Stimulated activated CD8-positive, alpha-beta memory T cell treated with anti-CD3 and anti-CD28 coated beads, Interleukin-15, amount 100 ng/mL, for 48 hours (primary cell): ENCODE measurements at regions not wholly inside any gene's neighbourhood (a gene's known extent, or its start where the extent isn't known, plus 50 kb on each side); places are given as distances from the start of the nearest gene placed in this dataset.
"Not testable (repeated sequence)": the region's sequence is repeated elsewhere in the genome, so short reads cannot be mapped to it uniquely, and the experiment has no call there.

Source experiments
- DNase-seq, 2 donors: peaks; one replicate each; pipeline ENCODE4 v3.0.0-alpha.2; 2020; ENCODE audit warnings: low read depth in 2 of 2

DNA sequence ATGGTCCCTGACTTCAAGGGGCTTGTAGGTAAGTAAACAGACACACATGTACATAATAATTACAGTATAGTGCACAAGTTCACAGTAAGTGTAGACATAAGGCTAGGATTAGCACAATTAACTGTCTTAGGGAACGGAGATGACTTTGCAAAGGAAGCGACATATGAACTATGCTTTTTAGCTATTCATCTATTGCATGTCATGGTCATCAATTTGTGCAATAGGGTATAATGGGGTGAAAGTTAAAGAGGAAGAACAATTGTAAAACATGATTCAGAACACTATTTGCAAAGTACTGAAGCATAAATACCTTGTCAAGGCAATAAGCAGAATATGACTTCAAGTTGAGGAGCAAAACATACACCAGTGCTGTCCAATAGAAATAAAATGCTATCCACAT lies 112.3 kb upstream of the SLC8A1 start:
- DNase-seq, result no peak

DNA sequence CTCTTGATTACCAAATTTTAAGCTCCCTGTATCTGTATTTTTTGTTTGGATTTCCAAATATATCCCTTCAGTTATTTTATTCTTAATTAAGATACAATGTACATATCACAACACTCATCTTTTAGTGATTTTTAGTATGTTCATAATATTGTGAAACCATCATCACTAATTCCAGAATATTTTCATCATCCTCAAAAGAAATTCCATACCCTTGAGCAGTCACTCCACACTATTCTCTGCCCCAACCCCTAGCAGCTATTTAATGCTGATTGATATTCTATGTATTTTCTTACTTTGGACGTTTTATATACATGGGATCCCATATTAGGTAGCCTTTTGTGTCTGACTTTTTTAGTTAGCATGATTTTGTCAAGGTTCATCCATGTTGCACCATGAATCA lies 127.4 kb upstream of the SLC8A1 start:
- DNase-seq, result no peak

DNA sequence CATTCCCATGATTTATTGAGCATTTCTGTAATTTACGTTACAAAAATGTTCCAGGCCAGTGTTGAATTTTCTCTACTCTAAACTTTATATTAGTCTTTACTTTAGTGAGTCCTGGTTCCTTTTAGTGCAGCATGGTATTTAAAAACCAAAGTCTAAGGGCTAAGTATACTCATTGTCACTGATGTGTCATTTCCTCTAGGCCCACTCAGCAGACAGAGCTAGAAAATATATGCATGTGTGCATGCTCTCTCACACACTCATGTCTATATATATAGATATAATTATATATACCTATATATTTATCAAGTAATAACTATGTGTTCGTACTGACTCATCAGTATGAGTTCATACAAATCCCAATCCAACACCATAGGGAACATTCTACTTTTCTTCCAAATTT lies 132.5 kb upstream of the SLC8A1 start:
- no peak for DNase-seq

DNA sequence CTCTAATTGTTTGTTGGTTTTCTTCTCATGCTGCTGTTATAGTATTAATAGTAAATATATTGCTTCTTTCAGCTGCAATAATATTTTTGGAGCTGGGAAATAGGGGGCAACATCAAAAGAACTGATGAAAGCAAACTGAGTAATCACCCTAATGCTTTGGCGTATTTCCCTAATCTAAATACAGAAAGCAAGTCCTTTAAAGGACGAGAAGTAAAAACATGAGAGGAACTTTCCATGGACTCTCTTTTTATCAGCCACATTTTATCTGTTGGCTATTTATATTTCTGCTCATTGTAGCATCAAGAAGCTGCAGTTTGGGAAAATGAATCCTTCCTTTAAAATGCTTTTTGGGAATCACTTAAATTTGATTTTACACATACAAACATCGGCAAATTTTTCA lies 139.9 kb upstream of the SLC8A1 start:
- DNase-seq, result no peak

DNA sequence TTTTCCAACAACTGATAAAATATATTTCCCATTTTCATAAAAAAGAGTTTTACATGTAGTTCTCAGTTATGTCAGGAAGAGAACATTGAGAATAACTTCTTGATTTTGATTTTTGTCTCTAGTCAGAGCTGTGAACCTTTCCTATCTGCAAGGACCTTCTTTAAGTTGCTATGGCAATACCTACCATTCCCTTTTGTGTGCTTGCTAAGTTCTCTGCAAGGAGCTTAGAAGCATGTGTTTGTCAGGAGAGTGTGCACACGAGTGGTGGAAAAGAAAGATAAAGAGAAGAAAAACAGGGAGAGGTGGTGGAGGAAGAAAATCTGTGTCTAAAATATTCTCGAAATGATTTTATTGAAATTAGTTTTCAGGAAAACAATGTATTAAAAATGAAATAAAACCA lies 140.3 kb upstream of the SLC8A1 start:
- DNase-seq, result no peak

DNA sequence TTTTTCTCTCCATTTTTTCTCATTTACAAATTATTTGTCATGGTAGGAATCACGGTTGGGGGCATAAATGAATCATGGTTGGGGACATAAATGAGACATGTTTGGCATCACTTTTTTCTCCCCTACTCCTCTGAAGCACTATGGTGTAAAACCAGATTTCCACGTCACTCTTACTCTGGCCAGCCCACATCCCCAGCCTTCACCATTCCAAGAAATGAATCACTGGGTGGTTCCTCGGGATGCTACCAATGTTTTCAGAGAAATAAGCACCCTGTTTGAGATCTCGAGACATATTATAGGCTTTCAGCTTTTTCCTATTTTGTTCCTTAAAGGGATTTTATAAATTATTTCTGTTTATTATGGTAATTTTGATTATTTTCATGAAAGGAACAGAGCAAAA lies 155.0 kb upstream of the SLC8A1 start:
- DNase-seq, result no peak

DNA sequence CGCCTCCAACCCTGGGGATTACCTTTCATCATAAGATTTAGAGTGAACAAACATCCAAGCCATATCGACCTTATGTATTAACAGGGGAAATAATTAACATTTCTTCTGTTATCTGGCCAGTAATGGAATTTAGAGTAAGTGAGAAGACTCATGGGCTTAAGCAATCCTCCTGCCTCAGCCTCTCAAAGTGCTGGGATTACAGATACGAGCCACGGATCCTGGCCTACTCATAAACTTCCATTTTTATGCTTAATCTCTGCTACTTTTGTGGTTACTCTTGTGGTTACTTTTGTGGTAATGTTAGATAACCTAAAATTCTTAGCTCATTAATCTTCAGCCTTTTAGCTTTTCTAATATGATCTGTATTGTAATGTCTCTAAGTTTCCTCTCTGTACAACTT lies 159.3 kb upstream of the SLC8A1 start:
- DNase-seq, result no peak

DNA sequence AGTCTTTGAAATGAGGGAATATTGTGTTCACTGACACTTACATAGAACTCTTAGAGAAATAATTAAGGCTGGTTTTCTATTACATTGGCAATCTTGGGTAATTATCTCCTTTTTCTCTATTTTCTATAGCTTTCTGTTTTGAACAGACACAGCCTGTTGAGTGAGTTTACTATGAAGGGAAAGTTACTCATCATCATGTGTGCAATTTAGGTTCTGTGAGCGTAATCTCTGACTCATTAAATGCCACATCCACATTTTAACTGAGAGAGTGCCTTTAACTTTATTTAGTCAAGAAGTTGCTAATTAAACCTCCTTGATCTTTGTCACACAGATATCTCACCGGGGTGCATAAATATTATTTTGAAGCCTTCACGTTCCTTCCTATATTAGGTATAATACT lies 174.0 kb upstream of the SLC8A1 start:
- no peak for DNase-seq

DNA sequence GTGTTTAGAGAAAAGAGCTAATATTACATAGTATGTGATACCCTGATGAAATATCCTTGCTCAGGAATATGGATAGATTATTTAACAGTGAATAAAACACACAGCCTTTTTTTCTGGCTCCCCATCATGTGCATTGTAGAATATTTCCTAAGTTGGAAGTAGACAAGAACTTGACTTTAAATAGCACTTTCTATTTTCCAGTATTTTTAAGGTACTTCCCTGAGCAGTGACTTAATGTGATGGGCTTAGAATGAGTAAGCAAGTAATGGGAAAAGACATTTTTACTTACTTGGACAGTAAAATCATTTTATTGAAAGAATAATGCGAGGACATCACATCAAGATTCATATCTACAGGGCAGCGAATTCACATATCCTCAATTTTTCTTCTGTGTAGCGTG lies 176.7 kb upstream of the SLC8A1 start:
- no peak for DNase-seq

DNA sequence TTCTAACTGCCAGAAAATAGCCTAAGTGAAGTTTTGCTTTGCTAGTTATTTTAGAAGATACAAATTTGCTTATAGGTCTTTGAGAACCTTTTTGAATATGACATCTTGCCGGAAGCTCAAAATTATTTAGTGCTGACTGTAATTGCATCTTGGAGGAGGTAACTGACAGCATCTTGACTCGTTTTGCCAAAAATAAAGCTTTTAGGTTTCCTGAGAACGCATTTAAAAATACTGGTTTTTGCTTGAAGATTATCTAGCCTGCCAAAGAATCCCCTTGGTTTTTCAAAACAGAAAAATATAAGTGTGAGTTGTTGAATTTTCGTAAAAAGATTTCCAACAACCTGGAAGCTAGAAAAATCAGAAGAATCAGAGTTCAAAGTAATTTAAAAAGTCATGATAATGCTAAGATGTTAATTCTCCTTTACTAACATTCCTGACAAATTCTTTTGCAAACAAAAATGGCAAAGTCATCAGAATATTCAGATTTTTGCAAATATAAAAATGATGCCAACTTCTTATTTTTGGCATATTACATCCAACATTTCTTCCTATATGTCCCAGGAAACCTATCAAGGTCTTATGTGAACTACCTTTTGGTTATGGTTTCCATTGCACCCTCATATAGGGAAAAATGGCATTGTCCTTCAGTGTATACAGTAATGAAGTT lies 178.0 kb upstream of the SLC8A1 start:
- no peak for DNase-seq

DNA sequence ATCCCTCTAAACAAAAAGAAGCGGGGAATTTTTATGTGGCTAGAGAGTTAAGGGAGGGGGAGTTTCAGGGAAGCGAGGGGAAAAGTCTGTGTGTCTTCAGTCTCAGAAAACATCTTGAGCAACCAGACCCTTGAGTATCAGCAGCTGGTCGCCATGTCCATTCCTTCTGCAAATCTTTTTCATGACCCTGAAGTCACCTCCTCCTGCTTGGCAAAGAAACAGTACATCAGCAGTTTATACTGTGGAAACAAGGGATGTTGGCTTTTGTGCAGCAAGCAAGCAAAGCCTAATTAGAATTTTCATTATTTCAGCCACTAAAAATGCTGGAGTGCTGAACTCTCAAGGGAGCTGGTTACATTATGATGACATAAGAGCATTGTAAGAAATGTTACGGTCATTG lies 187.4 kb upstream of the SLC8A1 start:
- no peak for DNase-seq

DNA sequence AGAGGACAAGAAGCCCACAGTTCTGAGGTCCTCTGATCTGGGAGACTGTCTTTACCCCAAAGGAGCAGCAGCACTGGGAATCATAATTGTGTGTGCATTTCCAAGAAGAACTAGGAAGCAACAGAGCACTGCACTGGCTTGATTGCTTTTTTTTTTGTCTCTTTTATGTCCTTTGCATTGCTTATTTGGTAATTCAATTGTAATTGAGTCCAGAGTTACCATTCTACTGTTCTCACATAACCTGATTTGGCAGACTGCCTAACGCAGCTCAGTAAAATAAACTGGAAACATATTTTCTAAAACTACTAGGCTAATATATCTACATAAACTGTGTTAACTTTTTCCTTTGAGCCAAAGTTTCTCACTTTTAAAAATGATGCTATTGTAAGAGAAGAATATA lies 190.3 kb upstream of the SLC8A1 start:
- no peak for DNase-seq

DNA sequence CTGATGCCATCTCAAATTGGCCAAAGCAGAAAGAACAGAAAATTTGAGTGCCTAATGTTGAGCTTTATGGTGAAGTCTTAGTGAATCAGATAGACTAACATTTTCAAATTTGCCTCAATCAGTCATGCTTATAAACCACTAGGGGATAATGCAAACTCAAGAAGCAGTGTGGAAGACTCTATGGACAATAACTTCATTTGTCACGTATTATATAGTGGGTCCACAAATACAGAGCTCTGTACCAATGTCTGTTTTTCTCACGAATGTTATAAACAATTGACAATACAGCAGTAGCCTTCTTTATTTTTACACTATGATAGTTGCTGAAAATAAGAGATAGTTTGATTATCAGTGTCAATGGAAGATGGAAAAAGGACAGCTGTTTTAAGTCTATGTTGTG lies 190.8 kb upstream of the SLC8A1 start:
- DNase-seq, result no peak

DNA sequence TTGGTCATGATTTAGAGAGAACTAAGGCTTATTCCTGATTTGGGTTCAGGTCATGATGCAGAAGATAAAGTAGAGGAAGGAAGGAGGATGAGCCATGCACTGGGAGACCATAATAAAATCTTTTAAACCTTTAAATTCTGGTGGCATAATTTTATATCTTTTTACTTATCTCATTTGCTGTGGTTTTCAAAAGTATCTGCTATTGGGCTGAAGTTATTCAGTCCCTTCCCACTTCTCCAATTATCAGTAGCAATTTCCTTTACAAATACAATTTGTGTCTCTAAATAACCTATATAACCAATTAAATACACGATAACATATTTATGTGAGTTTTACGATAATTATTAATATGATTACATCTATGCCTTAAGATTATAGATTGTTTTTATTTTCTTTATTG lies 194.8 kb upstream of the SLC8A1 start:
- DNase-seq, result no peak

DNA sequence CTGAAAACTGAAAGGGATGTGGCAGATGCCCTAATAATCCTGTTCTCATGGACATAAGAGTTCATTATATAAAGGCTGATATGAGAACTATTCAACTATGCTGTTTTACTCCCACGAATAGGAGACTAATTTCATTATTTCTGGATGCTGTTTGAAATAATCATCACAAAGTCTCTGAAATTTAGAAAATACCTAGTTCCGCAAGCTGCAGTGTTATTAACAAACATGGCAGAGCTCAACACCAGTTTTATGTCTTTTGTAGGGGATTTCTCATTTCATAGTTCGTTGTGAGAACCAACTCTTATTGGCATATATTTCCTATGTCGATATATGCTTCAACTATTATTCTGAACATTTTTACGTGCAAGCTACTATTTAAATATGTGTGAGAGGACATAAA lies 200.3 kb upstream of the SLC8A1 start:
- no peak for DNase-seq

DNA sequence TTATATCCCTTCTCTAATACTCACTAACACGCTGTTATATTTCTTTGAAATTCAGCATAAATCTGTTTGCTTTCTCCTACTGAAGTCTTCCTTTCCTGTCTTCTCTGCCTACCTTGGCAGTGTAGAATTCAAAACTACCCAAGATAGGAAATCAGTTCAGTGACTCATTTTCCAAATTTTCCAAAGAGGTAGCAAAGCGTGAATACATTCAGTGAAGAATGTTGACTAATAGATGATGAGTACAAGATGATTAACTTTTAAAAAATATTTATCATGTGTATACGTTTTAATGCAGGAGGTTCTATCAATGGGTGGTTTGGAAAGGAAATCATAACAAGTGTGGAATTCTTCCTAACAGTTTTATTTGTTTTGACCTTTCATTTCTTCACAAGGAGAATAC lies 201.9 kb upstream of the SLC8A1 start:
- no peak for DNase-seq

DNA sequence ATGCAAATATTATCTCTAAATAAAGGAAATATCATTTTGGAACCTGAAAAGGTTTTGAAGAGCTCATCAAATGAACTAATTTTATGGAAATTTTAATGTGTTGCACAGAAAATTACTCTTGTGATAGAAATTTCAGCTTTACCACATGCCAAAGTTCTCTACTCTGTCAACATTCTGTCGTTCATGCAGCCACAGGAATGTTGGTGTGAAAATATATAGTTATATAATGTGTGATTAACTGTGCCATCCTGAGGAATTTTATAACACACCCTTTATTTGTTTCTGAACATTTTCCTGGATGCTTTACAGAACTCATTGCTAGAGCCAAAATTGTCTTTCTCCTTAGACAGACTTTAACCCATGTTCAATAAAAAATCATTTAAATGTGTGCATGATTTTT lies 202.5 kb upstream of the SLC8A1 start:
- DNase-seq, result no peak

DNA sequence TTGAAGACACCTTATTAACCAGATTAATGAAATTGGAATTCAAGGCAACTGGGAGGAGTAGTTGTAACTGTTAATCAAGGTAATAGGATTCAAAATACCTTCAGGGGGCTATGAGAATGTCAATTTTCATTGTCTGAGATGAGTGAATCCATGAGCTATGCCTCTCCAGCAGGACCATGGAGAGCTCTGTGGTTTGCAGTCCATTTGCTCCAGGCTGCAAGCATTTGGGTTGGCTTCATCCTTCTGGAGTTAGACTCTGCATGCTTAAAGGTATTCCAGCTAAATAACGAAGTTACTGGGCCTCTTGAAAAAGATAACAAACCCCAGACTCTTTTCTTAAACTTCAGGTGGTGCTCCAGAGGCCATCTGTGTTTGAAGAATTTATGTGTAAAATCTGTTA lies 207.1 kb upstream of the SLC8A1 start:
- no peak for DNase-seq

DNA sequence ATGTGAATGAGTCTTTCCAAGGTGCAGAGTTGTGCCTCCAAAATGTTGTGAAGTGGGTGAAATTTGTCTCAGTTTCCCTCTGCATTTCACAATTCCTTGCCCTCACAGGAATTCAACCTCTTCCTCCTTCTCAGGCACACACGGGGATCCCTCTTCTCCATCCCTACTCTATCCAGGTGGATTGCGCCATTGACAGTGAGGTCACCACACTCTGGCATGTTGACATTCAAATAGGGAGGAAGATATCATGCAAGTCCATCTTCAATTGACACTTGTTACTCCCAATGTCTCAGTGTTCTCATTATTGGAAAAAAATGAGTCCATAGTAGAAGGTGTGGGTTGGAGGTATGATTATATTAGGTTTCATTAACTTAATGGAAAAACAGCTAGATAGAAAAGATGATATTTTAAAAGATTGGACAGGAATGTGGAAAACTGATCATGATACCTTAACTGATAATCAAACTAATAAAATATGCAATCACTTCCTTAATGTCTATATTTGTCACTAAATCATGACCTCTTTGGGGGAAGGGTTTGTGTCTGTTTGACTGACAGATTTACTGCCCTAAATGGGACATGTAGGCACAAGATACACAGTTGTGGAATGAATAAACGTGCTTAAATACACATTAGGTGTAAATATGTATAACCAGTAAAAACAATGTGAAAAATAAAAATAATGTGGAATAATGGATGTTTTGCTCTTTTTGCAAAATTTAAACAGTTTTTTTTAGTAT lies 213.8 kb upstream of the SLC8A1 start:
- no peak for DNase-seq

DNA sequence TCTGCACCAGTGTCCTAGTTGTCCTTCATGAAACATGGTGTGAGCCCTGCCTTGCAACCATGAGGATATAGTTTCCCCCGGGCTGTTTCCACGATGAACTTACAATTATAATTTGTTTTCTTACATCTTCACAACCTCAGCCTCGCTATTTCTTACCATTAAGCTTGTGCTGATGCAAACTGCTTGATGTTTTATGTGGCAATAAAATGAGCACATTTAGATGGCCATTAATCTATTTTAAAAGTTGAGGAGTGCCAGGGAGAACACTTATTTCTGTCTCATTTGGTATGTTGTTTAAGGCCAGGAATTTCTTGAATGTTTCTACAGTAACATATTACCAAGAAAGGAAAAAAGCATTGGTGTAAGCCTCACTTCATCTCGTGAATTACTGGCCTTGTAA lies 214.5 kb upstream of the SLC8A1 start:
- no peak for DNase-seq

DNA sequence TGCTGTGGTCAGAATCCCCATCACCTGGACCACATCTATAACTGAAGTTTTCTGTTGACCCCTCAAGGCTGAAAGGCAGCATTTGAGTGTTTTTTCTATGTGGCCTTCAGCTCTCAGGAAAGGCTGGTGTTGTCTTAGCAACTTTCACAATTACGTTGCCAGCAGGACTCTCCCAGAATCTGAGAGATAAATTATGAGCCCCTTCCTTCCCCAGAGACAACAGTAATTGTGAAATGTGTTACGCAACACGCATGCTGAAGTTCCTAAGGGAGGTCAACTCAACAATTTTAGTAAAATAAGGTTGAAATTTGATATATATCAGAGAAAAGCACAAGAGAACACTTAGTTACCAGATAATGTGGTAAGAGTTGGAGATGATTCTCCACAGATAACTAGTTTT lies 216.5 kb upstream of the SLC8A1 start:
- DNase-seq, result no peak

DNA sequence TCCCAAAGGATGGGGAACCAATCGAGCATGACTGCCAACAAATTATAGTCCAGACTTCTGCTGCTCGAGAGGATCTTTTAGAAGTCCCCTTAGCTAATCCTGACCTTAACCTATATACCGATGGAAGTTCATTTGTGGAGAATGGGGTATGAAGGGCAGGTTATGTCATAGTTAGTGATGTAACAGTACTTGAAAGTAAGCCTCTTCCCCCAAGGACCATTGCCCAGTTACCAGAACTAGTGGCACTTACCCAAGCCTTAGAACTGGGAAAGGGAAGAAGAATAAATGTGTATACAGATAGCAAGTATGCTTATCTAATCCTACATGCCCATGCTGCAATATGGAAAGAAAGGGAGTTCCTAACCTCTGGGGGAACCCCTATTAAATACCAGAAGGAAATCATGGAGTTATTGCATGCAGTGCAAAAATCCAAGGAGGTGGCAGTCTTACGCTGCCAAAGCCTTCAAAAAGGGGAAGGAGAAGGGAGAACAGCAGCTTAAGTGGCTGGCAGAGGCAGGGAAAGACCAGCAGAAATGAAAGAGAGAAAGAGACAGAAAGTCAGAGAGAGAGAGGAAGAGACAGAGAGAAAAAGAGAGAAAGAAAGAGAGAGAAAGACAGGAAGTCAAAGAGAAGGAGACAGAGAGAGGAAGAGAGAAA lies 224.4 kb upstream of the SLC8A1 start:
- not testable (repeated sequence) for DNase-seq

DNA sequence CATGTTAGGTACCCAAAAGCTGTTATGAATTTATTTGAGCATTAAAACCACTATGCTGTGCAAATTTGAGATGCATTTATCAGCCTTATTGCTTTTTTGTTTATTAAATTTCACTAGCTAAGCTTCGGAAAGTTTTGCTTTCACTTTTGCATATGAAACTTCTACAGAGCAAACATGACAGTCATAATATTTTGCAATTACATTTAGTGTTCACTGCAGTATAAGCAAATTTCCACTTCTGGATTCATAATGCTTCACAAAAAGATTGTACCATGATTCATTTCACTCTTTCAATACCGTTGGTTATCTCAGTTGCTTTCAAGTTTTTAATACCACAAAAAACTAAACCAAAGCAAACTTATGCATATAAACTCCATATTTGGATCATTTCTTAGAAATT lies 228.7 kb upstream of the SLC8A1 start:
- no peak for DNase-seq
